ENCODE measurements at regions not wholly inside any gene's neighbourhood (a gene's known extent, or its start where the extent isn't known, plus 50 kb on each side); places are given as distances from the start of the nearest gene placed in this dataset.

- POLR2A ChIA-PET, result no interaction called here
- no peaks in the 10 kb centered on the region for H3K36me3 Mint-ChIP-seq (ENCODE audit: insufficient read depth, unreplicated experiment)
These were observed 96.2 kb upstream of the ARAP3 start for GRCh38 chr5:141778206-141778605.

DNA sequence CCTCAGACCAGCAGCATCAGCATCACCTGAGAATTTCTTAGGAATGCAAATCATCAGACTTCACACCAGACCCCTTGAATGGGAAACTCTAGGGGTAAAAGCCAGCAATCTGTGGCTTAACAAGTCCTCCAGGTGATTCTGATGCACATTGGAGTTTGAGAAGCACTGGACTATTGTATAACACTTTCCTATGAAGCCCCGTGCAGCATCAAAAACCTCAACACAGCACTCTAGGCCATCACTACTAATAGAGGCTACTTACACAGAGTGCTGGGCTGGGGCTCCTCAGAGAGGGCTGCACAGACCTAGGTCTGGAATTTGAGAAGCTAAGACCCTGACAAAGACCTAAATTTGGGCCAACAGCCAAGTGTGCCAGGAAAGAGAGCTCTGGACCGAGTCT, 95.7 kb upstream of the ARAP3 start:
- H3K4me1 ChIP-seq, result no peaks in the 10 kb centered on the region
- ChIA-PET POLR2A (no interaction called here), CTCF (no interaction called here)
- no peaks in the 10 kb centered on the region for H3K36me3 ChIP-seq (ENCODE audit: control insufficient read depth, insufficient read depth, low read length)
- BruUV-seq (replicated peaks), result no TSS peak
- H3K27me3 Mint-ChIP-seq (ENCODE audit: insufficient read depth, unreplicated experiment), result peaks cover 4% of the 10 kb centered on the region
- H3K4me1 Mint-ChIP-seq (ENCODE audit: low read depth, unreplicated experiment), result no peaks in the 10 kb centered on the region
- intact Hi-C loops (cut with micrococcal nuclease; ENCODE audit: unreplicated experiment), result no loop called here
- TF ChIP-seq CTCF (IDR thresholded peaks at IDR 0.05; ENCODE audit: insufficient read depth in 1 of 2, low read depth in 1 of 2, low read length in 1 of 2, severe bottlenecking in 1 of 2, unreplicated experiment in 1 of 2), result no peak
- no peak overlapping the region for H3K4me3 Mint-ChIP-seq (ENCODE audit: unreplicated experiment)
- H3K9me3 Mint-ChIP-seq (ENCODE audit: unreplicated experiment), result no peaks in the 10 kb centered on the region
- no peak for DNase-seq
- no peak overlapping the region for H3K27ac Mint-ChIP-seq (ENCODE audit: unreplicated experiment)
- H3K4me3 ChIP-seq (ENCODE audit: low read depth, low read length), result no peak overlapping the region
- H3K27me3 ChIP-seq (replicated peaks; ENCODE audit: control insufficient read depth, insufficient read depth, low read length), result no peaks in the 10 kb centered on the region
- H3K36me3 Mint-ChIP-seq (ENCODE audit: insufficient read depth, unreplicated experiment), result no peaks in the 10 kb centered on the region
- no peaks in the 10 kb centered on the region for H3K9me3 ChIP-seq

More at GRCh38 chr5:141778206-141778605, 96.2 kb upstream of the ARAP3 start:
- BruUV-seq (replicated peaks), result no TSS peak
- DNase-seq, result no peak
- Histone ChIP-seq H3K4me1 (no peaks in the 10 kb centered on the region), H3K4me3 (ENCODE audit: low read depth, low read length) (no peak overlapping the region), H3K36me3 (ENCODE audit: control insufficient read depth, insufficient read depth, low read length) (no peaks in the 10 kb centered on the region), H3K27me3 (replicated peaks; ENCODE audit: control insufficient read depth, insufficient read depth, low read length) (no peaks in the 10 kb centered on the region), H3K9me3 (no peaks in the 10 kb centered on the region)
- CTCF ChIA-PET, result no interaction called here
- H3K27ac Mint-ChIP-seq (ENCODE audit: unreplicated experiment), result no peak overlapping the region
- intact Hi-C loops (cut with micrococcal nuclease; ENCODE audit: unreplicated experiment), result no loop called here
- no peak overlapping the region for H3K4me3 Mint-ChIP-seq (ENCODE audit: unreplicated experiment)
- H3K4me1 Mint-ChIP-seq (ENCODE audit: low read depth, unreplicated experiment), result no peaks in the 10 kb centered on the region
- H3K9me3 Mint-ChIP-seq (ENCODE audit: unreplicated experiment), result no peaks in the 10 kb centered on the region
- TF ChIP-seq CTCF (IDR thresholded peaks at IDR 0.05; ENCODE audit: insufficient read depth in 1 of 2, low read depth in 1 of 2, low read length in 1 of 2, severe bottlenecking in 1 of 2, unreplicated experiment in 1 of 2), result no peak
- peaks cover 4% of the 10 kb centered on the region for H3K27me3 Mint-ChIP-seq (ENCODE audit: insufficient read depth, unreplicated experiment)

GRCh38 chr5:141777130-141777529, 95.1 kb upstream of the ARAP3 start:
- Mint-ChIP-seq H3K9me3 (ENCODE audit: unreplicated experiment) (no peaks in the 10 kb centered on the region), H3K4me3 (ENCODE audit: unreplicated experiment) (no peak overlapping the region), H3K27me3 (ENCODE audit: insufficient read depth, unreplicated experiment) (peaks cover 4% of the 10 kb centered on the region), H3K36me3 (ENCODE audit: insufficient read depth, unreplicated experiment) (no peaks in the 10 kb centered on the region), H3K27ac (ENCODE audit: unreplicated experiment) (no peak overlapping the region), H3K4me1 (ENCODE audit: low read depth, unreplicated experiment) (no peaks in the 10 kb centered on the region)
- no peak for DNase-seq
- intact Hi-C loops (cut with micrococcal nuclease; ENCODE audit: unreplicated experiment), result no loop called here
- TF ChIP-seq CTCF (IDR thresholded peaks at IDR 0.05; ENCODE audit: insufficient read depth in 1 of 2, low read depth in 1 of 2, low read length in 1 of 2, severe bottlenecking in 1 of 2, unreplicated experiment in 1 of 2), result no peak
- ChIA-PET CTCF (no interaction called here), POLR2A (no interaction called here)
- Histone ChIP-seq H3K36me3 (ENCODE audit: control insufficient read depth, insufficient read depth, low read length) (no peaks in the 10 kb centered on the region), H3K4me1 (no peaks in the 10 kb centered on the region), H3K27me3 (replicated peaks; ENCODE audit: control insufficient read depth, insufficient read depth, low read length) (no peaks in the 10 kb centered on the region), H3K4me3 (ENCODE audit: low read depth, low read length) (no peak overlapping the region), H3K9me3 (no peaks in the 10 kb centered on the region)
- BruUV-seq (replicated peaks), result no TSS peak
